ENCODE measurements at regions not wholly inside any gene's neighbourhood (a gene's known extent, or its start where the extent isn't known, plus 50 kb on each side); places are given as distances from the start of the nearest gene placed in this dataset.
"Not testable (repeated sequence)": the region's sequence is repeated elsewhere in the genome, so short reads cannot be mapped to it uniquely, and the experiment has no call there.

DNA sequence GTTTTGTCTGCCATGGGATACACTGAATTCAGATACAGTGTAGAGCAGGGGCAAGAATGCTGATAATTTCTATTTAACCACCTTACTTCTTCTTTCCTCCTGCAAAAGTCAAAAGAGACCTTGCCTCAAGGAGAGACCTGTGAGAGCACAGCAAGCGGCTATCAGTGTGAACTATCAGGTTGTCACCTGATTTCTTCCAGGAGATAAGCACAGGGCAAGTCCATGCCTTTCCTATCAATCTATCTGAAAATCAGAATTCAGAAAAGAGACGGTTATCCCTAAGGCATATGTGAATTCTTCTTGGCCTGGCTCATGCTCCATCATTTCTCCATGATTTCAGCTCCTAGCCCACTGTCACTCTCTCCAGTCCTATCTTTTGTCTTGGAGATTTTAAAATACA is 128.9 kb upstream of the CCND2 start:
- Mint-ChIP-seq H3K4me1 (peaks cover 90% of the 10 kb centered on the region), H3K27me3 (no peaks in the 10 kb centered on the region), H3K36me3 (ENCODE audit: low read depth) (no peaks in the 10 kb centered on the region), H3K9me3 (ENCODE audit: low read depth) (no peaks in the 10 kb centered on the region), H3K27ac (peak overlapping the region; percentile 94), H3K4me3 (no peak overlapping the region)
- no peak for ATAC-seq
- intact Hi-C loops (cut with DNase I, micrococcal nuclease): loop anchor here (5.0 to 10.0 kb wide), 2 partner anchors 167 to 360 kb away; no protein-coding TSS in a partner anchor
- DNase-seq: no peak
- ChIA-PET CTCF (interaction anchor here (0.6 to 5.3 kb wide), 13 partner anchors 9 to 351 kb away, joined by 3 to 31 read pairs (median 4); no protein-coding TSS in a partner anchor), POLR2A (interaction anchor here (1.0 kb wide), 1 partner anchor 25 kb away, joined by 3 read pairs; no protein-coding TSS in a partner anchor)

DNA sequence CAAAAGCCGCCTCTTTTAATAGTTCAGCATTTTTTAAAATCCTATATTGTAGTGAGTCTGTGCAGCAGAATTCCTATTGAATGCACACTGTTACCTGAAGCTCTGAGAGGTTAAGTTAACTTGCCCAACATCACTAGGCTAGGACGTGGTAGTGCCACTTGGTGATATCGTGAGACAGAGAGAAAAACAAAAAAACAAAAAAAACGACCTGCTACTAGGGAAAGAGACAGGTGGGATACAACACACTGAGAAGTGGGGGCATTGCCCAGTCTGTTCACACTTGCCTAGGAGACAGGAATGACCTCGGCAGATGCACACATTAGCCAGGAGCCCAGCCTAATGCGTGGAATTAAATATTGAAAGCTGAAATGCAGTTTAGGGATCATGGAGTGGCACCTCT is 129.7 kb upstream of the CCND2 start:
- intact Hi-C loops (cut with DNase I, micrococcal nuclease): loop anchor here (5.0 to 10.0 kb wide), 2 partner anchors 167 to 361 kb away; no protein-coding TSS in a partner anchor
- Mint-ChIP-seq H3K27ac (peak overlapping the region; percentile 56), H3K27me3 (no peaks in the 10 kb centered on the region), H3K4me1 (peaks cover 95% of the 10 kb centered on the region), H3K9me3 (ENCODE audit: low read depth) (no peaks in the 10 kb centered on the region), H3K4me3 (no peak overlapping the region), H3K36me3 (ENCODE audit: low read depth) (no peaks in the 10 kb centered on the region)
- POLR2A ChIA-PET: interaction anchor here (1.0 kb wide), 1 partner anchor 25 kb away, joined by 3 read pairs; no protein-coding TSS in a partner anchor
- CTCF ChIA-PET: interaction anchor here (0.7 to 5.3 kb wide), 16 partner anchors 10 to 165 kb away, joined by 3 to 33 read pairs (median 4); partner anchors contain the start of gene CCND2
- ATAC-seq: no peak
- DNase-seq: peak; percentile 51

DNA sequence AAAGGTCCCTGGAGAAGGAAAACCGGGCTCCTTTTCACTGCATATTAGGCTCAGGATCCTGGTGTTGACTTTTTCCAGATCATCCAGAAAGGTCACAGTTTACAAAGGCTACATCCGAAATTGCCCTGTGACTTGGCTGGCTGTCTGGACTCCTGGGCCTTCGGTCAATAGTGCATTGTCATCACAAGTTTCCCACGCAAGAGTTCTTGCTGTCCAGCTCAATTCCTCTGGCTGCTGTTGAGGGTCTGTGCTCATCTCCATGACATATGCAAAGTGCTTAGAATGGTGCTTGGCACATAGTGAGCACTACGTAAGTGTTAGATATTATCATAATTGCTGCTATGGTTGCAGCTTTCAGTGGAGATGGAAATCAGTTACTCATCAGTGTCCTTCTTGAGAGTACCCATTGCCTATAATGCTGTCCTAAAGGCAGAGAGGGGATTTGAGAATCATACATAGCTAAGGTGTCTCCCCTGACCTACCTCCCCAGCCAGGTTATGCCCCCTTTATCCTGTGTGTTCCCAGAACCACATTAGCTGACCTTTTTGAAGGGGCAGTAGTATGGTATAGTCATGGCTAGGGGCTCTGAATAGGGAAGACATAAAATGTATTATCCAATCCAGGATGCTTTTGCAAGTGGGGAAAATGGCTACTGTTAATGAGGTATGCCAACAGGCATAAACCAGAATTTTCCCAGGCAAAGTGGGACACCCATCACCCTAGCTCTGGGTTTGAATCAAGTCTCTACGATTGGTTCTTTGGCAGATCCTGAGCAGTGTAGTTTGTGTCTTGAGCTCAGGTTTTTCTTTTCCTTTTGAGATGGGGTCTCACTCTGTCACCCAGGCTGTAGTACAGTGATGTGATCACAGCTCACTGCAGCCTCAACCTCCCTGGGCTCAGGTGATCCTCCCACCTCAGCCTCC is 132.0 kb upstream of the CCND2 start:
- ATAC-seq (peak; percentile 25), DNase-seq (no peak)
- ChIA-PET POLR2A (interaction anchor here (0.6 to 2.4 kb wide), 6 partner anchors 22 to 135 kb away, joined by 3 to 16 read pairs (median 4); no protein-coding TSS in a partner anchor), CTCF (interaction anchor here (0.7 to 3.7 kb wide), 8 partner anchors 13 to 256 kb away, joined by 3 to 33 read pairs (median 5); no protein-coding TSS in a partner anchor)
- Mint-ChIP-seq H3K4me1 (peaks cover 84% of the 10 kb centered on the region), H3K36me3 (ENCODE audit: low read depth) (no peaks in the 10 kb centered on the region), H3K9me3 (ENCODE audit: low read depth) (no peaks in the 10 kb centered on the region), H3K27ac (peak overlapping the region; percentile 91), H3K27me3 (no peaks in the 10 kb centered on the region), H3K4me3 (no peak overlapping the region)
- intact Hi-C loops (cut with DNase I, micrococcal nuclease): loop anchor here (1.0 to 10.0 kb wide), 3 partner anchors 22 to 363 kb away; no protein-coding TSS in a partner anchor

DNA sequence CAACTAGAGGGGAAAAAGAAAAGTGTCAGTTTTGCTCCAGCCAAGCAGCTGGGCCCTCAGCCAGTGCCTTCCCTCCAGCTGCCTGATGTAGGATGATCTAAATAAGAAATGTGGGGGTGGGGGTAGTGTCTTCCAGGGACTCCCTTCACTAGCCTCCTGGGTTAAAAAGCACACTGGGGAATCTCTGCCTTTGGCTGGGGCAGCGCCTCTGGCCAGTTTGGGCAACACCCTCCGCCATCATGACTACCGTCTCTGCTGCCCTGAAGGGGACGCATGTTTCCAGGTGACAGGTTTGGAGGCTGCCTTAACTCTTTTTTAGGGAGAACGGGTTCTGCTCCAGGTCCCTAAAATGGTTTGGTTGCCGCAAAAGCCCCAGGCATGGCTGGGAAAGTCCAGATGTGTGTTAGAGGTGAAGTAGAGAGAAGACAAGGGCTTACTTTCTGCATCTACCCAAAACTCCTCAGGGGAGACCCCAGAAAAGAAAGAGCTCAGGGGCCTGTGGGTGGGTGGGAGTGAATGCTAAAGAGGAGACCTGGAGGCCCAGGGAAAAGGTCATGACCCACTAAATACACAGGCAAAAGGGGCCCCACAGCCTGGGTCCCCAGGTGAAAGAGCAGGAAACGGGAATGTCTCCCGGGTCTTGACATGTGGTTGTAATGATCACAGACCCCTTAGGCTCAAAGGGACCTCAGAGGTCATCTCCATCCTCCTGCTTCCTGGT is 132.8 kb upstream of the CCND2 start:
- no peaks in the 10 kb centered on the region for H3K27me3 Mint-ChIP-seq
- ATAC-seq (no peak), DNase-seq (no peak)
- peaks cover 84% of the 10 kb centered on the region for H3K4me1 Mint-ChIP-seq
- H3K36me3 Mint-ChIP-seq (ENCODE audit: low read depth): peaks cover 3% of the 10 kb centered on the region
- H3K27ac Mint-ChIP-seq: peak overlapping the region; percentile 37
- H3K9me3 Mint-ChIP-seq (ENCODE audit: low read depth): peaks cover under 1% of the 10 kb centered on the region
- no peak overlapping the region for H3K4me3 Mint-ChIP-seq
- ChIA-PET CTCF (interaction anchor here (1.2 to 3.7 kb wide), 5 partner anchors 14 to 255 kb away, joined by 3 to 33 read pairs (median 6); no protein-coding TSS in a partner anchor), POLR2A (interaction anchor here (0.6 to 2.4 kb wide), 5 partner anchors 24 to 133 kb away, joined by 3 to 16 read pairs (median 3); partner anchors contain the start of gene CCND2)
- intact Hi-C loops (cut with DNase I, micrococcal nuclease): loop anchor here (5.0 to 10.0 kb wide), 2 partner anchors 163 to 364 kb away; no protein-coding TSS in a partner anchor

DNA sequence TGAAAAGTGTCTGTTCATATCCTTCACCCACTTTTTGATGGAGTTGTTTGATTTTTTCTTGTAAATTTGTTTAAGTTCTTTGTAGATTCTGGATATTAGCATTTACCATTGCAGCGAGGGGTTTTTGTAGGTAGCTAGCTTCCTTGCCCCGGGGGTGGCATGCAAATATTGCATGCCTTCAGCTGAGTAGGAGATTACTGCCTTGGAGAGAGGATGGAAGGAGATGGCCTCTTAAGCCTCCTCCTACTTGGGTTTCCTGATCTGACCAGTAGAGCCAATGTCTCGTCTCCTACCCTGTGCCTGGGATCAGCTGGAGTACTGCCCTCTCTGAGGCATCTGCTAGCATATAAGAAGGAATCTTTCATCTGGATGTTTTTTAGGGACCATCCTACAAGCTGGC is 134.4 kb upstream of the CCND2 start:
- H3K27ac Mint-ChIP-seq: no peak overlapping the region
- no peaks in the 10 kb centered on the region for H3K27me3 Mint-ChIP-seq
- H3K9me3 Mint-ChIP-seq (ENCODE audit: low read depth): peaks cover 2% of the 10 kb centered on the region
- no peak overlapping the region for H3K4me3 Mint-ChIP-seq
- DNase-seq: no peak
- ChIA-PET POLR2A (interaction anchor here (1.0 to 1.5 kb wide), 2 partner anchors 25 to 129 kb away, joined by 3 read pairs; no protein-coding TSS in a partner anchor), CTCF (interaction anchor here (0.8 to 1.2 kb wide), 4 partner anchors 16 to 271 kb away, joined by 3 read pairs; no protein-coding TSS in a partner anchor)
- intact Hi-C loops (cut with DNase I, micrococcal nuclease): no loop called here
- H3K4me1 Mint-ChIP-seq: peaks cover 82% of the 10 kb centered on the region
- no peak for ATAC-seq
- H3K36me3 Mint-ChIP-seq (ENCODE audit: low read depth): peaks cover 5% of the 10 kb centered on the region

DNA sequence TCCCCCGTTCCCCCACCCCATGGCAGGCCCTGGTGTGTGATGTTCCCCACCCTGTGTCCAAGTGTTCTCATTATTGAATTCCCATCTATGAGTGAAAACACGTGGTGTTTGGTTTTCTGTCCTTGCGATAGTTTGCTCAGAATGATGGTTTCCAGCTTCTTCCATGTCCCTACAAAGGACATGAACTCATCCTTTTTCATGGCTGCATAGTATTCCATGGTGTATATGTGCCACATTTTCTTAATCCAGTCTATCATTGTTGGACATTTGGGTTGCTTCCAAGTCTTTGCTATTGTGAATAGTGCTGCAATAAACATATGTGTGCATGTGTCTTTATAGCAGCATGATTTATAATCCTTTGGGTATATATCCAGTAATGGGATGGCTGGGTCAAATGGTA is 135.0 kb upstream of the CCND2 start:
- POLR2A ChIA-PET; H3K27ac Mint-ChIP-seq; CTCF ChIA-PET; DNase-seq; H3K27me3 Mint-ChIP-seq; H3K4me3 Mint-ChIP-seq; intact Hi-C loops (cut with DNase I, micrococcal nuclease); H3K9me3 Mint-ChIP-seq (ENCODE audit: low read depth); H3K36me3 Mint-ChIP-seq (ENCODE audit: low read depth); ATAC-seq: not testable (repeated sequence)
- H3K4me1 Mint-ChIP-seq: peaks cover 81% of the 10 kb centered on the region

DNA sequence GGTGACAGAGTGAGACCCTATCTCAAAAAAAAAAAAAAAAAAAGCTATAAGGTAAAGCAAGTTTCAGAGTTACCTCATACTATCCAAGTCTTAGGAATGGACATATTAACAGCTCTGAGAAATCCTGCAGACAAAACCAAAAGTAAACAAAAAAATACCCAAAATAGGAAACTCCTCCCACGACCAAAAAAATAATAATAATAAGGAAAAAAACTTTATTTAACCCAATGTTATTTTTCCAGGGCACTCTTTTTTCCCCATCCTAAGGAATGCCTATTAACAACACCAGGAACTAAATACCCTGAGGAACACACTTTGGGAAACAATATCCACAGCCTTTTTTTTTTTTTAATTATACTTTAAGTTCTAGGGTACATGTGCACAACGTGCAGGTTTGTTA is 135.5 kb upstream of the CCND2 start:
- CTCF ChIA-PET: interaction anchor here (1.2 to 1.3 kb wide), 2 partner anchors 14 to 131 kb away, joined by 4 to 5 read pairs; no protein-coding TSS in a partner anchor
- intact Hi-C loops (cut with DNase I, micrococcal nuclease): no loop called here

DNA sequence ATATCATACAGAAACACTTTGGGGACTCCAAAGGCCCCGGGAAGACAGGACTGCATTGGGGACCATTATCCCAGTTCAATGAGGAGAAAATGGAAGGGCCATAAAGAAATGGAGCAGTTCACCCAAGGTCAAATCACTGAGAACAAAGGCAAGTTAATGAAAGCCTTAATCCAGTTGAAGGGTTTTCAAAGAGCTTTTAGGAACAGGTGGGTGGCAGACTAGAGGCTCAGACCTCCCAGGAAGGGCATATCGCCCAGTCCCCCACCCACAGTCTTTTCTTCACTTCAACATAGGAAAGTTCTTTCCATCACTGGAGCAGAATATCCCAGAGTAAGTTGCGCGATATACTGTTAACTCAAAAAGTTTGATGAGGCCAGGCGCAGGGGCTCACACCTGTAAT is 136.1 kb upstream of the CCND2 start:
- POLR2A ChIA-PET: no interaction called here
- CTCF ChIA-PET: interaction anchor here (0.9 to 1.3 kb wide), 5 partner anchors 14 to 139 kb away, joined by 3 to 8 read pairs (median 5); no protein-coding TSS in a partner anchor
- intact Hi-C loops (cut with DNase I, micrococcal nuclease): no loop called here
- Mint-ChIP-seq H3K4me1 (peaks cover 73% of the 10 kb centered on the region), H3K4me3 (no peak overlapping the region), H3K9me3 (ENCODE audit: low read depth) (peaks cover 2% of the 10 kb centered on the region), H3K36me3 (ENCODE audit: low read depth) (peaks cover 5% of the 10 kb centered on the region), H3K27me3 (no peaks in the 10 kb centered on the region), H3K27ac (peak overlapping the region; percentile 94)
- DNase-seq (no peak), ATAC-seq (no peak)

More for the DNA sequence above, 135.5 kb upstream of the CCND2 start:
- Mint-ChIP-seq H3K27ac (no peak overlapping the region), H3K4me1 (peaks cover 79% of the 10 kb centered on the region), H3K36me3 (ENCODE audit: low read depth) (peaks cover 5% of the 10 kb centered on the region), H3K9me3 (ENCODE audit: low read depth) (peaks cover 2% of the 10 kb centered on the region), H3K4me3 (no peak overlapping the region), H3K27me3 (no peaks in the 10 kb centered on the region)
- DNase-seq (no peak), ATAC-seq (no peak)
- POLR2A ChIA-PET: no interaction called here

DNA sequence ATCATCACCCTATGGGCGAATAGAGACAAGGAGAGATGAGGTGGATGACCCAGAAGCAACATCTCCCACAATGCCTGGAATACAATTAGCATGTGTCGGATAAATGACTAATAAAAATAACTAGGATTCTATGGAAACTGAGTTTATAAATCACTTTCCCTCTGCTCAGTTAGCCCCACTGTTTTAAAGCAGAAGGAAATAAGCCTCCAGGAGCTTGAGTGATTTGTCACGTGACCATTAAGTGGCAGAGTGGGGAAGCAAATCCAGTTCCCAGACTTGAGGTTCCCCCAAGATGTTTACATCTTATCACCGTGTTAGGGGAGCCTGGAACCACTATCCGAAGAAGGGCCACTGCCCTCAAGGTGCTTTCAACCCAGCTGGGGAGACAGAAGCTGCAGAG is 136.5 kb upstream of the CCND2 start:
- Mint-ChIP-seq H3K9me3 (ENCODE audit: low read depth) (peaks cover 3% of the 10 kb centered on the region), H3K27me3 (no peaks in the 10 kb centered on the region), H3K27ac (peak overlapping the region; percentile 94), H3K36me3 (ENCODE audit: low read depth) (peaks cover 5% of the 10 kb centered on the region), H3K4me1 (peaks cover 68% of the 10 kb centered on the region), H3K4me3 (peak overlapping the region; percentile 34)
- ChIA-PET CTCF (interaction anchor here (0.5 to 1.3 kb wide), 6 partner anchors 15 to 139 kb away, joined by 3 to 8 read pairs (median 4); no protein-coding TSS in a partner anchor), POLR2A (interaction anchor here (1.2 kb wide), 1 partner anchor 20 kb away, joined by 4 read pairs; no protein-coding TSS in a partner anchor)
- DNase-seq (no peak), ATAC-seq (no peak)
- intact Hi-C loops (cut with DNase I, micrococcal nuclease): no loop called here

DNA sequence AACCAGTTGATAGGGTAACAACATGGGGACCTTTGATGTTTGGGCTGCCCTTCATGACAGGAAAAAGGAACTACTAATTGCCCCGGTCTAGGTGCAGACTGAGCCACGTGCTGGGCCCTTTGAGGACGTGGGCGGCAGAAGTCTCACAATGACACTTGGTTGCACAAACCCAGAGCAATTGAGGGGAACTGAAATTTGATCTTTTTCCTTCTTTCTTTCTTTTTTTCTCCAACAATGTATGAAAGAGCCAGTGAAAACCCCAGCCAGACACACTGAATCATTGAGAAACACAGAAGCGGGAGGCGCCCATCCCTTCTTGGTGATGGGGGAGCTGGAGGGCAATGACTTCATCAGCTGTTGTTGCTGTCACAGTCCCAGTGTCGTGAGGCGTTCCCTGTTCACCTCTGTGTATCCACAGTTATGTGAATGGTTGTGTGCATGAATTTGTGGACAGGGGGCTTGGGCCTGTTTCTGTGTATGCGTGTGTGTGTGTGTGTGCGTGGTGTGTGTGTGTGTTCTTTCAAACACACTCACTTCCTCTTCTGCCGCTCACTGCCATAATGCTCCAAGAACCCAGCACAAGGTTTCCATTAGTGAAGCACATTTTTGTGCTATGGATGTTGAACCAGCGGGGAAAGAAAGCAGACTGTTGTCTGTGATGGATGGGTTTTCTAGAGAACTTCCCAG is 137.5 kb upstream of the CCND2 start:
- H3K4me1 Mint-ChIP-seq: peaks cover 60% of the 10 kb centered on the region
- H3K27me3 Mint-ChIP-seq: no peaks in the 10 kb centered on the region
- H3K4me3 Mint-ChIP-seq: peak overlapping the region; percentile 37
- intact Hi-C loops (cut with DNase I, micrococcal nuclease): loop anchor here (1.0 kb wide), 3 partner anchors 10 to 29 kb away; no protein-coding TSS in a partner anchor
- peaks cover 7% of the 10 kb centered on the region for H3K9me3 Mint-ChIP-seq (ENCODE audit: low read depth)
- ChIA-PET CTCF (interaction anchor here (0.6 to 1.0 kb wide), 5 partner anchors 9 to 141 kb away, joined by 3 to 6 read pairs (median 4); no protein-coding TSS in a partner anchor), POLR2A (interaction anchor here (0.6 to 1.2 kb wide), 4 partner anchors 10 to 147 kb away, joined by 3 to 5 read pairs (median 4); no protein-coding TSS in a partner anchor)
- DNase-seq (peak; percentile 90), ATAC-seq (peak; percentile 91)
- peaks cover 5% of the 10 kb centered on the region for H3K36me3 Mint-ChIP-seq (ENCODE audit: low read depth)
- peak overlapping the region; percentile 94 for H3K27ac Mint-ChIP-seq
